Neural progenitor cell (in vitro differentiated cells): ENCODE measurements at regions not wholly inside any gene's neighbourhood (a gene's known extent, or its start where the extent isn't known, plus 50 kb on each side); places are given as distances from the start of the nearest gene placed in this dataset.

Experiments
- CTCF ChIP-seq: fragments of 200-600 bp; sonication (generic); IDR thresholded peaks from 2 replicates; pipeline ENCODE4 v1.5.1; 2017; ENCODE audit warnings: antibody characterized with exemption, mild to moderate bottlenecking
- EZH2phosphoT487 ChIP-seq: fragments of 200-600 bp; sonication (generic); IDR thresholded peaks from 2 replicates; pipeline ENCODE4 v1.6.1; 2017; ENCODE audit warnings: antibody characterized with exemption

GRCh38 chr22:47879346-47879745 is 1116.9 kb downstream of the TBC1D22A start:
- TF ChIP-seq CTCF (no peak), EZH2phosphoT487 (no peak)
